Fibroblast of skin of left quadriceps (primary cell): ENCODE measurements at regions not wholly inside any gene's neighbourhood (a gene's known extent, or its start where the extent isn't known, plus 50 kb on each side); places are given as distances from the start of the nearest gene placed in this dataset.
"Not testable (repeated sequence)": the region's sequence is repeated elsewhere in the genome, so short reads cannot be mapped to it uniquely, and the experiment has no call there.

Experiments used
- DNase-seq, 2 experiments: peaks; one replicate each; pipeline ENCODE4 v3.0.0-alpha.2; 2013; ENCODE audit warnings: low read depth in 2 of 2

- DNase-seq: no peak
Measured at GRCh38 chr22:19599626-19600243, 75.5 kb upstream of the CLDN5 start.

- DNase-seq: not testable (repeated sequence)
Measured at GRCh38 chr22:19603346-19603745, 79.1 kb upstream of the CLDN5 start.

- no peak for DNase-seq
Measured at GRCh38 chr22:19603767-19604166, 79.6 kb upstream of the CLDN5 start.

GRCh38 chr22:19604711-19605268 lies 80.6 kb upstream of the CLDN5 start:
- no peak for DNase-seq

- no peak for DNase-seq
Measured at GRCh38 chr22:19605508-19606331, 81.5 kb upstream of the CLDN5 start.

- DNase-seq: no peak
Measured at GRCh38 chr22:19606332-19607191, 82.4 kb upstream of the CLDN5 start.

- no peak for DNase-seq
Measured at GRCh38 chr22:19607192-19608002, 83.2 kb upstream of the CLDN5 start.

- no peak for DNase-seq
Measured at GRCh38 chr22:19608003-19608690, 83.9 kb upstream of the CLDN5 start.

- not testable (repeated sequence) for DNase-seq
Measured at GRCh38 chr22:19609753-19610152, 85.5 kb upstream of the CLDN5 start.

- no peak for DNase-seq
Measured at GRCh38 chr22:19610518-19611253, 86.5 kb upstream of the CLDN5 start.

GRCh38 chr22:19611590-19611989 lies 87.4 kb upstream of the CLDN5 start:
- DNase-seq: no peak

- no peak for DNase-seq
Measured at GRCh38 chr22:19612866-19613572, 88.8 kb upstream of the CLDN5 start.

- DNase-seq: no peak
Measured at GRCh38 chr22:19614536-19614863, 90.3 kb upstream of the CLDN5 start.

- no peak for DNase-seq
Measured at GRCh38 chr22:19615001-19615461, 90.8 kb upstream of the CLDN5 start.

- DNase-seq: no peak
Measured at GRCh38 chr22:19615867-19616581, 91.8 kb upstream of the CLDN5 start.

- no peak for DNase-seq
Measured at GRCh38 chr22:19619144-19620009, 94.9 kb upstream of the SEPTIN5 start.

- DNase-seq: no peak
Measured at GRCh38 chr22:19620742-19621371, 93.4 kb upstream of the SEPTIN5 start.
